Activated T-helper 9 cell treated with anti-CD3 and anti-CD28 coated beads, Interleukin-2, amount 50 U/mL, for 16 hours (primary cell): ENCODE measurements at regions not wholly inside any gene's neighbourhood (a gene's known extent, or its start where the extent isn't known, plus 50 kb on each side); places are given as distances from the start of the nearest gene placed in this dataset.

ENCODE experiments used
- DNase-seq: peaks from one replicate; pipeline ENCODE4 v3.0.0-alpha.2; 2020; ENCODE audit warnings: low read depth

DNA sequence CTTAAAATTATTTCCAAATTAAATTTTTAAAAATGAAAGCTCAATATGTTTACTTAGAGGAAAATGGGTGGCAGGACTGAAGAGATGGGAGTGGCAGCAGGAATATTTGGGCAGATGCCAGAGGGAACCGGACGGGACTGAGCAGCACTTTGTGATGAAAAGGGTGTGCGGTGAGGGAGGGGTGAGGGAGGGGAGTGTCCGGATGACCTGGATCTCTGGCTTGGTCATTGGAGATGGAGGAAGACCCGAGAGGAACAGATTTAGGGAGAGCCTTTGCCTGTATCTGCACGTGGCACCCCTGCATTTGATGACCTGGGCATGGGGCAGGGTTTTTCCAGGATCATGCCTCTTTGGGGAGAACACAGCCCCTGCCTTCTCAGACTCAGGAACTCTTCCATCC, 201.1 kb upstream of the MVB12B start:
- no peak for DNase-seq

DNA sequence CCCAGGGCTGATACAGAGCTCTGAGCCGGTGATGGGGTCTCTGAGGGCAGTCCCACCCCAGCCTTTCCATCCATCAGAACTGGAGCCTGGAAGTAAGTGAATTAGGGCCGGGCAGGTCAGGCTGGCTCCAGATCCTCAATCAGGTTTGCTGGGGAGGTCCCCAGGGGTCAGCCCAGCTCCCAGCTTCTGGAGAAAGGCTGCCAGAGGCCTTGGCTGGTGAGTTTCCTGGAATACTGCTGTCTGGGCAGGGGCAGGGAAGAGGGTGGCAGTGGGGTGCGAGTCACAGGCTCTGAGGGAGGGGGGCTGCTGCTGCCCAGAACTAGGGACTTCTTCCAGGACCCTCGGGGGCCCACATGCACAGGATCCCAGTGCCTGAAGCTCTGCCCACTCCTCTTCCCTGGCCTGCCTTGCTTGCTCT, 200.6 kb upstream of the MVB12B start:
- no peak for DNase-seq

DNA sequence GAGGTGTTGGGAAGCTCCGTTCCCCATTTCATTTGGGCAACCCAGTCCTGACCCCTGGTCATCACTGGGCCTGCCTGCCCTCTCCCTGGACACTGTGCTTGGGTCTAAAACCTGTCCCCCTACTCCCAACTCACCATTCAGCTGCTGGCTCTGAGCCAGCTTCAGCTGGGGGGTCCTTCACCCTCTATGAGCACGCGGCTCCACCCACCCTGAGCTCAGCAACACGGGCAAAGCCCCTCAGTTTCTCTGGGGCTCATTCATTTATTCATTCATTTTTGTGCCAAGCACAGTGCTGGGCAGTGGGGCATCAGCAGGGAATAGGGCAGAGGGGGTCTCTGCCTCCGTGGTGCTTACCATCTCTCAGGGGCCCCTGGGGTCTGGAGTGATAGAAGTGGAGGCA, 199.8 kb upstream of the MVB12B start:
- no peak for DNase-seq

DNA sequence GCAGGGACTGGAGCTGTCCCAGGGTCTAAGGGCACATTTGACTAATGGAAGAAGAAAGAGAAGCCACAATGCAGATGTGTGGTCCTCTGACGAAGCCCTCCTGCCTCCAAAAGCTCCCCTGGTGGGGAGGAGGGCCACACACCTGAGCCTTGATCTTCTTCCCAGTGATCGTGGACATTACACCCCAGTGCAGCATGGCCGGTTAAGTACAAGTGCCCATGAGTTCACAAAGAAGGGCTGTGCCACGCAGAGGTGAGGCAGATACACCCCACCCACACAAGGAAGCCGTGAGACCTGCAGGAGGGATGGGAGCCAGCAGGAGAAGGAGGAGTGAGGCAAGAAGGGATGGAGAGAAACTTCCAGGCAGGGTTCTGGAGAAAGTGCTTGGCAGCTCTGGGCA, 199.0 kb upstream of the MVB12B start:
- no peak for DNase-seq

DNA sequence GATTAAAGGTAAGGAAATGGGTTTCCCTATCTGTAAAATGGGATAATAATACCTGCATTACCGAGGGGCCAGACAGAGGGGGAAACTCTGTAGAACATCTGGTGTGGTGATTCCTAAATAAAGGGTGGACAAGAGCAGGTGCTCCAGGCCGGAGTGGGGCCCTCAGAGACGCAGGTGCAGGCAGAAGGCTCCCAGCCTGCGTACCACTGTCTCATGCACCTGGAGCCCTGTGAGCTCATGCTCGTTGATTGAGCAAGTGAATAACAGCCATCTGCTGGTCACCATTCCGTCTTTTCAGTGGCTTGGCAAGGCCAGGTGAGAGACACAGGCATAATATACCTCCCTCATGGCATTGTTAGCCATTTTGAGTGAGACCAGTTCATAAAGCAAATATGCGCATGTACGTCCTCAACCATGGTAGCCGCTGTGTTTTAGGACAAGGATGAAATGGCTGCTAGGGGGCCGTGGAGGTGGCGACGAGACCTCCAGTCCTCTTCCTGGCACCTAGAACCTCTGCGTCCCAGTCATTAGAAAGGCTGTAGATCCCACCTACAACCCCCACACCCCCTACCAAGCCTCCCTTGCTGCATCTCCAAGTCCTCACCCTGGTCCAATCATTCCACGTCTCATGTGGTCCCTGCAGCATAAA, 198.0 kb upstream of the MVB12B start:
- no peak for DNase-seq

DNA sequence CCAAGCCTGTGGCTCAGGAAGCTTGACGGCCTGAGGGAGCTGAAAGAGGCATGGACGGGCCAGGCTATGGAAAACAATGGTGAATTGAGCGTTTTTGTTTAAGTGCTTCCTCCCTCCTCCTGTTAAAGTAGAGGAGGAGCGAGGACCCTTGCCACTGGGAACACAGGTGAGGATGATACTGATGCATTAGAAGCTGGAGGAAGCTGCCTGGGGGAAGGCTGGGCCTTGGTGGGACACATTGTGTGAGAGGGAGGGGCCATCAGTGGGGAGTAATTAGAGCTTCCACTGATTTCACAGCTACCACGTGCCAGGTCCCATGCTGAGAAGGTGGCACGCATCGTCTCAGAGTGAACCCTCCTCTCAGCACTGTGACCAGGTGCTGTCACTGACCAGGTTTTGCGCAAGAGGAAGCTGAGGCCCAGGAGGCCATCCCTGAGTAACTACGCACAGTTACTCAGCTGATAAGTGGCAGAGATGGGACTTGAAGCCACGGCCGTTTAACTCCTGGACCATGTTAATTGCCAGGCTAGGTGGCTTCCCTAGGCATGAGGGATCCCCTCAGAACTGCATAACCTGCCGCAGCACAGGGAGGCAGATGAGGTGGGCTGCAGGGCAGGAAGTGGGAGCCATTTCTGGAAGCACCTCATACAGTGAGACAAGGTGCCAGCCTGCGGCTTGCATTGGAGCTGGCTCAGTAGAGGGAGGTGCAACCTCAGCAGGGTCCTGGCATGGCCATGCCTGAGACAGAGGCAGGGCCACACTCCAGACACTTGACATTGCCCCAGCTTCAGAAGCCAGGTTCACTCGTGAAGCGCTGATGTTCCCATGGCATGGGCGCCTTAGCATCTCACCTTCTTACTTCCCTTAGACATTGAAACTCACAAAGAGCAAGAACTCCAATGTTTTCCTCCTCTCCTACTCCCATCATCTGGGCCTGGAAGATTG, 195.3 kb upstream of the MVB12B start:
- no peak for DNase-seq

DNA sequence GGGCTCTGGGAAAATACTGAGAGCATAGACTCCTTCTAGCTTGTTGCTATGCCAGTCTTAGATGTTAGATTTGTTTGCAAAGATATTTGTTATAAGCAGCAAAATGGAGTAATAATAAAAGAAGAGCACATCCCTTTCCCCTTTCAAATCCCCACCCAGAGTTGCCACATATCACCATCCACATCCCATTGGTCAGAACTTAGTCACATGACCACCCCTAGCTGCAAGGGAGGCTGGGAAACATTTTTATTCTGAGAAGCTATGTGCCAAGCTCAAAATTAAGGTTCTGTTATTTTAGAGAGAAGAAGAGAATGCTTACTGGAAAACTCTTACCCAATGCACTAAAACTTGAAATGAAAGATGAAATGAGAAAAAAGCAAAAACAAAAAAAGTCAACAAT, 193.9 kb upstream of the MVB12B start:
- DNase-seq: no peak

DNA sequence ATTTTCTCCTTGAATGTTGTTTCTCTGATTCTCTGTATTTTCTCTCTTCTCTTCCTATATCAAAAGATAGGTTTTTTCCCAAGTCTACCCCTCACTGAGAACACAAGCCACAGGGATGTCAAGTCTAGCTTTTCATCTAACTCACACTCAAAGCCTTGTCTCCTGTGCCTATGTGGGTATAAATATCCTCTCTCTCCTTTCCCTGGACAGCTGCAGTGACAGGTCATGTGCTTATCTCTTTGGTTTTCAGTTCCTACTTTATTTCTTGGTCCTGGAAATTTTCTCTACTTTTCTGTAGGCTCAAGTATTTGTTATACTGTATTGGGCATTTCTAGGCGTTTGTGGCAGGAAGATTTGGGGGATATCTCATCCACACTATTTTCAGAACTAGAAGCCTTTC, 182.4 kb upstream of the MVB12B start:
- DNase-seq: no peak

DNA sequence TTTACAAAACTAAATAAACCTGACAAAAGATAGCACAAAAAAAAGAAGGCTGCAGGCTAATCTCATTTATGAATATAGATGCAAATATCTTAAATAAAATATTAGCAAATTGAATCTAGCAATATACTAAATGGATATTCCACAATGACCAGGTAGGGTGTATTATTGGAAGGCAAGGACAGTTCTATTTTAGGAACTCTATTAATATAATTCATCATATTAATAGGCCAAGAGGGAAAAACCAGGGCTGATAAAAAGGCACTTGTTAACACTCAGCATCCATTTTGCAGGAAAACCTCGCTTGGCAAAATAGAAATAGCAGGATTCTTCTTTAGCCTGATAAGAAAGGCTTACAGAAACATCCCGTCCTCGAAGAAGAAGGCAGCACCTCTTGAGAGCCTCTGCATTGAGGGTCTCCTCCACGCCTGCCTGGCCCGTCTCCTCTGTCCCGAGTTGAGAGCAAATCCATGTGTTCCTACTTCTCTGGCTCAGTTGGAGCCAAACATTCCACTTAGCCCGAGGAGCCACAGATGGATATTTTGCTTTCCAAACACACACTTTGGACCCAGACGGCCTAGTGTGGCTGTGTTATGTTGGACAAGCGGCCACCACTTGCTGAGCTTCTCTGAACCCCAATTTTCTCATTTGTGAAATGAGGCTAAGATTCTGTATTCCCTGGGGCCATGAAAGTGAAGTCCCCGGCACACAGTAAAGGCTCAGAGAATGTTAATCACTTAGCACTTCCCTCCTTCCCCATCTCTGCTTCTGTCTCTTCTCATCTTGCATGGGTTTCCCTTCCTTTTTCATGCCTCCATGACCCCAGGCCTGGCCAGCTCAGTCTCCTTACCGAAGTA, 181.8 kb upstream of the MVB12B start:
- DNase-seq: no peak

DNA sequence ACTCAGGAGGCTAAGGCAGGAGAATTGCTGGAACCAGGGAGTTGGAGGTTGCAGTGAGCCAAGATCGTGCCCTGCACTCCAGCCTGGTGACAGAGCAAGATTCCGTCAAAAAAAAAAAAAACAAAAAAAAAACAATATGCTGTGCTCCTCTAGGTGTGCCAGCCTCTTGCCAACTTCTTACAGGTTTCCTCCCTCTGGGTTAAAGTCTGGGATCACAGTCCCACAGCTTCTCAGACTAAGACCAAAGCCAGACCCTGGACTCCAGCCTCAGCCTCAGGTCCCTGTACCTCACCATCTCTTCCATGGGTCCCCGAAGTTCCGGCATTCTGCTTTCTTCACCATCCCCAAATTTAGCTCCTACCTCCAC, 180.8 kb upstream of the MVB12B start:
- no peak for DNase-seq

DNA sequence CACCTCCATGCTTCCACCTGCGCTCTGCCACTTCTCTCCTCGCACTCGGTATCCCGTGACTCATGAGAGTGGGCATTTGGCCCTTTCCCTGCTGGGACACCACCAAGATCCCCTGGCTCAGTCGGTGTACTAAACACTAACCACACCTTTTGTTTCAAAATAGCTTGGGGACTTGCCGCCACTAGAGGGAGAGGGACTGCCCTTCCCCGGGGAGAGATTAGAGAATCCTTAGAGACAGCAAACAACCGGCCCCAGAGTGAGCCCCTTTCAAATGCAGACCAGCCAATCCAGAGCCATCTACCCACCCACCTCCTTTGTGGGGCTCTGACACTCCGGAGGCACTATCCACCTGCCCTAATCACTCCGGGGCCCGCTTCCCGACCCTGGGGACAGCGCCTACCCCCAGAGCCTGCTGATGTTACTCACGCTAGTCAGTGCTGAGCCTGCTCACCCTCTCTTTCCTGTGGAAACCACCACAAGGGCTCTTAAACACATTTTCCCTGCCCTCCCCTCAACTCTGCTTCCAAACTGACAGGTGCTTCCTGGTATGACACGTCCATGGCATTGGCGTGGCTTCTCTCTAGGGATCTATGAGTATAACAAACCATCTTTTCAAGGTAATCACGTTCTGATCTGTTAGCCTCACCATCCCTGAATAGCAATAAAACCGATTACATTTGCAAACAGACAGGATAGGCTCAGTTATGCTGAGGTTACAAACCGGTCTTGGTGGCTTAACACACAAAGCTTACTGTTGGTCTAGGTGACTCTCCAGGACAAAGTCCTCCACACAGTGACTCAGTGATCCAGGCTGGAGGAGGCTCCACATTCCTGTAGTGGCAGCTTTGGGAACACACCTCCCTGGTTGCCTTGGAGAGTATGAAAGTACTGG, 180.1 kb upstream of the MVB12B start:
- no peak for DNase-seq

DNA sequence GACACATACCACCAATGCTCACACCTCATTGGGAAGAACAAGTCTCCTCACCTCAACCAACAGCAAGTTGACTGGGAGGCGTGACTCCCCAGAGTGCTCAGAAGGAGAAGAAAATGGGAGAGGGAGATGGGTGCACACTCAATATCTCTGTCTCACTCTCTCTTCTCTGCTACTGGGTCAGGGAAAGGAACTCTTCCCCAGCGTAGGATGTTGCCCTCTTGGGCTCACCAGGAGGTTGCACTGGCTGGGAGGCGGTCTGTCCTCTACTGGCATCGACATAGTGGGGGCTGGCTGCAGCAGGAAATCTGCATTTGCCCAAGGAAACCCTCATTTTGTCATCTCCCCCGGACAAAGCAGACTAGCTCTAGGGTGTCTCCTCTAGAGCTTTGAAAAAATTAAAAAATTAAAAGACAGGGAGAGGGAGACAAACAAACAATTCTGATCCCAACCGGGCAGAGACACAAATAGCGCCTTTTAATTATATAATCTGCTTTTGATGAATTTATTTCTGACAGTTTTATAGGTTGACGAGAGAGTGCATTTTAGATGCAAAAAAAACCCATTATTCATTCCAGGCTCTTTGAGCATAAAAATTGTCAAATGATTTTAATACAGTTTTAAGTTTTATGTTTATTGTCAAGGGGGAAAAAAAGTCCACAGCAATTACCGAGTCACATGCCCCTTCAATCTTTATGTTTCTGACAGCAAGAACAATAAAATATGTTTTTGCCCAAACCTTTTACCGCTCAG, 179.3 kb upstream of the MVB12B start:
- DNase-seq: no peak

DNA sequence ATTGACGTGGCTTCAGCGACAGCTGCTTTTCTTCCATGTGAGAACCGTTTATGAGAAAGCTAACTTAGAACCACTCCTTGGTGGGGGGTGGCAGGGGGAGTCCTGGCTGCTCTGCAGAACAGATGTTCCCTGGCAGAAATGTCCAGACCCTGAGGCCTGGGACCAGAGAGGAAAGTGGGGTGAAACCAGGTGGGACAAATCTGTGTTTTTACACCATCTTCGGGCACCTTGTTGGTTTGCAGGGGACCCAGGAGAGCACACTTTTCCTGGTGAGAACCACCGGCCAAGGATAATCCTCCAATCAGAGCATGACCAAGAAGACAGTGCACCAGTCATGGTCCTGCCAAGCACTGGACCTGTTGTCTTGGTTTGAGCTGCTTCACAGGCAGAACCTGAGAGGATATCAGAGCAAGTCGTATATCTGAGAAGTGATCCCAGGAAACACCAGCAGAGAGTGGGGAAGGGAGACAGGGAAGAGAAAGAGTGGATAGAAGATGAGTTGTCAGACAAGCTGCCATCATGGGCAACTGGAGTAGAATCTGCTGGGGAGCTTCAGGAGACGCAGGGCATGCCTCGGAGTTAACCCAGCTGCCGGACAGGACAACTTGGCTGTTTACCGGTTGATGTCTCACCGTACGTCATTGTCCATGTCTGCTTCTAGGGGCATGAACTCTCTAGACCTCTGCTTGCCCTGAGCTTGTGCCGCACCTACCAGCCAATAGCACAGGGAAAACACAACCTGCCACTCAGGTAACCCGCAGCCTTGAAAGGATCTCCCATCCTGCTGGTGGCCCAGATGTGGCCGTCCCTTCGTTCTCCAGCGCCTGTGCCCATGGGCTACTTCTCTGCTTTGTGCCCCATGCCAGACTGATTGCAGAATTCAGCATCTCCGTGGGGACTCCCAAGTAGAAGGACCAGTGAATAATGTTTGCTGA, 178.4 kb upstream of the MVB12B start:
- DNase-seq: no peak

DNA sequence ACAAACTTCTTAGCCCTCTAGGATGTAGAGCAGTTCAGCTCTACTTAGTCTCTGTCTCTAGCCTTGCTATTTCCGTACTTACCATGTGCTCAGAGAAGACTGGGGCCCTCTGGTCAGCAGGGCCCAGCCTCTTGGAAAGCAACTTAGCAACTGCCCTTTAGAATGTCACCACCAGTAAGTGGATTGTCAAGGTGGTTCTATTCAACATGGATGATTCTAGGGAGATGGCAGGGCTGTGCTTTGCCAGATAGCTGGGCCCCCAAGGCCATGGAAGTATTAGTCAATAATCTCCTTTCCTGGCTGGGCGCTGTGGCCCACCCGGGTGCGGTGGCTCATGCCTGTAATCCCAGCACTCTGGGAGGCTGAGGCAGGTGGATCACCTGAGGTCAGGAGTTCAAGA, 177.6 kb upstream of the MVB12B start:
- DNase-seq: no peak

DNA sequence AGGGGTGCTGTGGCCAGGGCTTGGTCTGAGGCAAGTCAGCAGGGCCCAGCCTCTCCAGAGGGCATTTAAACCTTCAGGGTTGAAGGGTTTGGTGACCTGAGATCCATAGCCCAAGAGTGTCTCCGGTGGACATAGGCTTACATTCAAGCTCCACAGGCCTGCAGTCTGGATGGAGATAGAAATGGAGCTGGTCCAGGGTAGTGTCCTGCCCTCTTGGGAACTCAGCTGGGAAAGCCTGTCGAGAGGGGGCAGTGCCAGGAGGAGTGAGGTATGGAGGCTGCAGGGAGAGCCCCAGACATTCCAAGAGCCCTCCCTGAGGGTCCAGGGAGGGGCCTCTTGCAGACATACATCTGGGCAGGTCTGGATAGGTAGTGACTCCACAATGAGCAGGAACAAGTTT, 177.0 kb upstream of the MVB12B start:
- no peak for DNase-seq

DNA sequence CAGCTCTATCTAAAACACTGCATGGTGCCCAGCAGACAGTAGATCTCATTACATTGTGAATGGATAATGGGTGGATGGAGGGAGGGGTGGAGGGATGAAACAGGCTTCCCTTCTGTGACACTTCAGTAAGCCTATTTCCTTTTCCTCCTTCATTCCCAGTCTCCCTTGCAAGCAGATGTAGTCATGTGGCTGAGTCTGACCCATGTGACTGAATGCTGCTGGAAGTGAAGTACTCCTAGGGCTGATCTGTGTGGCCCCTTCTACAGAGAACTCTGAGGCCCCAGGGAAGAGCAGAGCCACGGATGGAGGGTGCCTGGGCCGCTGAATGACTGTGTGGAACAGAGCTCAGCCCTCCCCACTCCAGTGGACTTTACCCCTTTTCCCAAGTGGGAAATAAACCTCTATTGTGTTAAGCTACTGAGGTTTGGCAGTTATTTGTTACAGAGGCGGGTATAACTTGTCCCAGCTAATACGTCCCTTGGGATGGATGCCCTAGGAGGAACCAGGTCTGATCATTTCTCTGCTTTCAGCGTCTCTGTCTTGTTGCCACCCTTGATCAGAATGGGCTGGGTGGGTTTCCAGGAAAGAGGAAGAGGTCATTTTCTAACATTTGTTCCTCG, 176.1 kb upstream of the MVB12B start:
- no peak for DNase-seq

DNA sequence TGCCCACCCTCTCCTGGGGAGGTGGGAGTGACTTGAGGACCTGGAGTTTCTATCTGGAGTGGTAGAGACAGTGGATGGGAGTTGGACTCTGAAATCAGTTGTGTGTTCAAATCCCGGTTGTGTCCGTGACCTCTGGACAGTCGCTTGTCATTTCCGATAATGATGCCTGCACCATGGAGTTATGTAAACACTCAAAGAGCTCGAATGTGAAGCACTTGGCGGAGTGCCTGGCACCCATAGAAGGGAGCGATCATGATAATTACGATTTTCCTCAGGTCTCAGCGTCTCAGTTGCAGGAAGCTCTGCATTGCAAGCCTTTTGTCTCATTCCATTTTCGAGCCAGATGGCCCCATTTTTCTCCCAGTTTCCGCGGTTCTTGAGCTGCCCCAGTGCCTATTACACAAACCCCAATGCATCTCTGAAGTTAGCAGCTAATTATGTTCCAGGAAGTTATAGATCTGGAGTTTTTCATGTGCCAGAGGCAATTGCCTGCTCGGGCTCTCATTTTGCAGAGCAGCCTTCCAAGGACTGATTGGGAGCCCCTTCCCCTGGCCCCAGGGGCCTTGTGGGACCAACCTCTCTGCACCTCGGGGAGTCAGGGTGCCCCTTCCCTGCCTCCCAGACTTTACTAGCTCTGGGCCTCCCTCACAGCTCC, 175.5 kb upstream of the MVB12B start:
- DNase-seq: no peak

DNA sequence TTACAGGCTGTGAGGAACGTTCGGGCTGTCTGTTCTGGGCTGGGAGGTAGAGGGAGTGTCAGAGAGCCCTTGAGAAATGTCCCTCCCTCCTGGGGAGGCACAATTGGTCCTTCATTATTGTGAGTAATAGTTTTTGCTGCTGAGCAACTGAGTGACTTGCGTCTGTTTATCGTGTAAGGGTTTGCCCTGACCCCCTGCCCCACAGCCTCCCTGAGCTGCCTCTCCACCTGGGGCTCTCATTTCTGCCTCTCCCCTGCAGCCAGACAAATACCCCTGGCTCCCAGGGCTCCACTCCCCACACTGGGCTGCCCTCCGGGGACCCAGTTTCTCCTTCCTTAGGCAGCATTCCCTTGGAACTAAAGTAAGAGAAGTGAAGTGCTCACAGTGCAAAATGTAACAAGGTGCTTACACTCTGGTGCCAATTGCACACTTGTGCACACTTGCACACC, 174.9 kb upstream of the MVB12B start:
- DNase-seq: no peak
